GM12873 (cell line): ENCODE measurements at regions not wholly inside any gene's neighbourhood (a gene's known extent, or its start where the extent isn't known, plus 50 kb on each side); places are given as distances from the start of the nearest gene placed in this dataset.

Source experiments
- TF ChIP-seq, protein P1 (sequence below): IDR thresholded peaks from 2 replicates; pipeline ENCODE4 v1.5.1; 2012; ENCODE audit warnings: low read depth, mild to moderate bottlenecking, moderate library complexity, low read length, control low read depth; ENCODE audit not compliant: insufficient read depth; ENCODE audit errors: missing control alignments

DNA sequence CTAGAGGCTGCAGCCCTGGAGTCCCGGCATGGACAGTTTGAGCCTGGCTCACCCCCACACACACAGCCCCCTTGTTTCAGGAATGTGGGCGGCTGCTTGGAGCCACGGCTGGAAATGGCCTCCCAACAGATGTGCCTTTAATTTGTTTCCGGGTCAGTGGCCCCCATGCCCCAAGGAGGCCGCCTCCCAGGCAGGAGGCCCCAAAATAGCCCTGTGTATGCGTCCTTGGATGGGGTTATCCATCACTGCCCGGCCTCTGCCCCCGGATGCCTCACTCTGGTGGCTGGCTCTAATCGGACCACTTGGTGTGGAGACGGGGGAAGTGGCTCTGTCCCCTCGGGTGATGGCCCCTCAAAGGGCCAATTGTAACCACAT lies 151.9 kb upstream of the MYCN start:
- TF ChIP-seq, protein P1, sequence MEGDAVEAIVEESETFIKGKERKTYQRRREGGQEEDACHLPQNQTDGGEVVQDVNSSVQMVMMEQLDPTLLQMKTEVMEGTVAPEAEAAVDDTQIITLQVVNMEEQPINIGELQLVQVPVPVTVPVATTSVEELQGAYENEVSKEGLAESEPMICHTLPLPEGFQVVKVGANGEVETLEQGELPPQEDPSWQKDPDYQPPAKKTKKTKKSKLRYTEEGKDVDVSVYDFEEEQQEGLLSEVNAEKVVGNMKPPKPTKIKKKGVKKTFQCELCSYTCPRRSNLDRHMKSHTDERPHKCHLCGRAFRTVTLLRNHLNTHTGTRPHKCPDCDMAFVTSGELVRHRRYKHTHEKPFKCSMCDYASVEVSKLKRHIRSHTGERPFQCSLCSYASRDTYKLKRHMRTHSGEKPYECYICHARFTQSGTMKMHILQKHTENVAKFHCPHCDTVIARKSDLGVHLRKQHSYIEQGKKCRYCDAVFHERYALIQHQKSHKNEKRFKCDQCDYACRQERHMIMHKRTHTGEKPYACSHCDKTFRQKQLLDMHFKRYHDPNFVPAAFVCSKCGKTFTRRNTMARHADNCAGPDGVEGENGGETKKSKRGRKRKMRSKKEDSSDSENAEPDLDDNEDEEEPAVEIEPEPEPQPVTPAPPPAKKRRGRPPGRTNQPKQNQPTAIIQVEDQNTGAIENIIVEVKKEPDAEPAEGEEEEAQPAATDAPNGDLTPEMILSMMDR = no peak

DNA sequence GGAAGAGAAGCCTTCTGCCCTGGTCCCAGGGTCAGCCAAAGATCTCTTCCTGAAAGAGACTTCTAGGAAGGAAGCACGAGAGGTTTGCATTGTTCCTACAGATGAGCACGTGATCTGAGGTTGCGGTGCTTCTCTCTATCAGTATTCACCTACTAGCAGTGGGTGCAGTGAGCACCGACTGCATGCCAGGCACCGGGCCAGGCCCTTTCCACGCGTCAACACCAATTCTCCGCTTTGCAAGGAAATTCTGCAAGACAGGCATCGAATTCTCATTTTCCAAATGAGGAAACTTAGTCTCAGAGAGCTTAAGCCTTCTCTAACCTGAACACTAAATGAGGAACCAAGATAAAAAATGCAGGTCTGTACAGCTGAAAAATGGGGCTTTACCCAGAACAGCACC lies 151.5 kb upstream of the MYCN start:
- TF ChIP-seq, protein P1 = no peak

DNA sequence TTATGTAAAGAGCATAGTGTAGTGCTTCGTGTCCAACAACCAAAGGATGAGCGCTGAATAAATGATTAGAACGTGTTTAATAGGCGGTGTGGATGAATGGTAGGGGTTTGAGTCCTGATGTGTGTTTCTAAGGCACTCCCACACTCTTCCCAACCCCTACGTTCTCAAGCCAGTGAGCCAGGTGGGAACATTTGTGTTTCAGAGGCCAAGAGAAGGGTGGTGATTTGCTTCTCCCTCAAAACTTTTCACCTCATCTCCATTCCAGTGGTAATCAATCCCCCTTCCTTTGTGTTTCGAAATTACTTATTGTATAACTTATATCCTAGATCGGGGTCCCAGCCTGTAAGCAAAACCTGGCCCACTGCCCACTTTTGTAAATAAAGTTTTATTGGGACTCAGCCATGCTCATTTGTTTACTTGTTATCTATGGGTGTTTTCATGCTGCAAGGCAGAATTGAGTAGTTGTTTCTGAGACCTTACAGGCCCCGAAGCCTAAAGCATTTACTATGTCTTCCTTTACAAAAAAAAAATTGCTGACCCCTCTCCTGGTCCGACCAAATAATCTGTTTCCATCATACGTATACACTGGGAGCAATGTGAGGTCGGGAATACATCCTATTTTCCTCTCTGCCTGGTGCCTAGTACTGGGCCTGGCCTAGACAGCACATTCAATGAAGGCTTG lies 150.8 kb upstream of the MYCN start:
- TF ChIP-seq, protein P1 = no peak

DNA sequence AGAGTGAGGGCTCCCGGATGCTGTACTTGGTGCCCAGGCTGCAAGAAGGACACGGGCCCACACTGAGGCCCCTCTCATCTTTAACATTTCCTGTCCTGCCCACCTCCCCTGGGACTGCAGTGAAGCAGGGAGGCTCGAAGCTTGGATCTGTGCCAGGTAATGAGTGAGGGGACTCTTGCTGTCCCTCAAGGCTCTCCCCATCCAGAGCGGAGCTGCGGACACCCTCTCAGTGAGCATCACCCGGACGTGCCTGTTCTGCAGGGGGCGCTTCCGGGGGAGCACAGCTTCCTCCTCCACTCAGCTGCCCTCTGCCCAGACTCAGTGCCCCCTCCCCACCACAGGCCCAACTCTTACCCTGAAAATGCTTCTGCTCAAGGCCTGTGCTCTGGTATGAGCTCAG lies 150.0 kb upstream of the MYCN start:
- TF ChIP-seq, protein P1 = no peak

DNA sequence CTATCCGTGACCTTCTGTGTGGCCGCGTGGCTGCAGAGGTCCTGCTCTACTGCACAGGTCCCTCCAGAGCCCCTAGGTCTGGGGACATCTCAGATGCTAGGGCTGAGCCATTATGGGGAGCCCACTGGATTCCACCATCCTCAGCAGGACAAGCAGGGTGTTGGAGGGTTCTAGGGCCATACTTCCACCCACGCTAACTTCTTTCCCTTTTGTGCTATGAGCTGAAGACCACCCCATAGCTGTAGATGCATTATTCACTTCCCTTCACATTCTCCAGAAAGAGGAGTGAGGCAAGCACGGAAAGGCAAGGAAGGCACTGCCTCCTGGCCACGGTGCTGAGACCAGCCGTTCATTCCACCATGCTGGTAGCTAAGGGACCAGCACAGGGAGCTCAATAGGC lies 149.5 kb upstream of the MYCN start:
- TF ChIP-seq, protein P1 = no peak

DNA sequence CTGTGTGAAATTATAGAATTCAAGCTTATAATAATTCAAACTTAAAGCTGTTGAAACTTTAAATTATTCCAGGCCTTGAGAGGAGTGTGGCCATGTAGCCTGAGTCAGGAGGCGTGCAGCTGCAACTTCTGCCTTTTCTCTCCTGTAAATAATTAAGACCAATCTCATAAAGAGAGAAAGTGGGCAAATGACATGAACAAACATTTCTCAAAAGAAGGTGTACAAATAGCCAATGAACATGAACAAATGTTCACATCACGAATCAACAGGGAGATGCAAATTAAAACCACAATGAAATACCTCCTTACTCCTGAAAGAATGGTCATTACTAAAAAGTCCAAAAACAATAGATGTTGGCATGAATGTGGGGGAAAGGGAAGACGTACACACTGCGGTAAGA lies 149.1 kb upstream of the MYCN start:
- TF ChIP-seq, protein P1 = no peak

DNA sequence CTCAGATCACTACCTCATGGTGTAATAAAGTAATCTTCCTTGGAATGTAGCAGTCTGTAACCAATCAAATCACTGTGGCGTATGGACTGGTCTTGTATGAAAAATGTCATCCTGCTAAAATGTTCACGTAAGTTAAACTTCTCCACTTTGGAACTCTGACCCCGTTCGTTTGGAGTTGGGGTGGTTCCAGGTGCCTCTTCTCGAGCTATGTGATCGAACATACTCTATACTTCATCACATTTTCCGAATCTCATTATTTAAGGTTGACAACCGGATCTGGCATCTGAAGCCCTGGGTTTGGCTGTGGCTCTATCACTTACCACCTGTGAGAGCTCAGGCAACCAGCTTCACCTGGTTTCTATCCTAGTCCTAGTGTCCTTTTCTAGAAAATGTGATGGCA lies 148.0 kb upstream of the MYCN start:
- TF ChIP-seq, protein P1 = no peak
